H9 (cell line): ENCODE measurements at regions not wholly inside any gene's neighbourhood (a gene's known extent, or its start where the extent isn't known, plus 50 kb on each side); places are given as distances from the start of the nearest gene placed in this dataset.

Experiments used
- DNase-seq: peaks from one replicate; pipeline ENCODE4 v3.0.0-alpha.2; 2017
- H2AFZ ChIP-seq: one replicate; pipeline ENCODE4 v1.6.1; 2013; ENCODE audit warnings: mild to moderate bottlenecking, low read length, control low read depth, moderate library complexity
- H2AK5ac ChIP-seq: 2 replicates; pipeline ENCODE4 v1.6.1; 2013; ENCODE audit warnings: low read length, control low read depth, mixed read lengths; ENCODE audit not compliant: insufficient read length
- H2BK120ac ChIP-seq: one replicate; pipeline ENCODE4 v1.6.1; 2013; ENCODE audit warnings: low read depth, mild to moderate bottlenecking, low read length, control low read depth, inconsistent platforms; ENCODE audit not compliant: poor library complexity, severe bottlenecking
- H2BK12ac ChIP-seq: 2 replicates; pipeline ENCODE4 v1.6.1; 2013; ENCODE audit warnings: low read length, control low read depth, mixed read lengths, low read depth; ENCODE audit not compliant: insufficient read length
- H2BK15ac ChIP-seq: 2 replicates; pipeline ENCODE4 v1.6.1; 2013; ENCODE audit warnings: low read depth, low read length, control low read depth
- H2BK20ac ChIP-seq: one replicate; pipeline ENCODE4 v1.6.1; 2013; ENCODE audit warnings: low read depth, mild to moderate bottlenecking, low read length, control low read depth, inconsistent platforms; ENCODE audit not compliant: poor library complexity, severe bottlenecking
- H2BK5ac ChIP-seq: 2 replicates; pipeline ENCODE4 v1.6.1; 2013; ENCODE audit warnings: low read length, control low read depth, mixed read lengths; ENCODE audit not compliant: insufficient read length
- H3K14ac ChIP-seq: 2 replicates; pipeline ENCODE4 v1.6.1; 2013; ENCODE audit warnings: low read length, control low read depth; ENCODE audit not compliant: insufficient read depth
- H3K18ac ChIP-seq: 2 replicates; pipeline ENCODE4 v1.6.1; 2013; ENCODE audit warnings: low read depth, mild to moderate bottlenecking, mixed read lengths, low read length, control low read depth; ENCODE audit not compliant: insufficient read length
- H3K23ac ChIP-seq: 2 replicates; pipeline ENCODE4 v1.6.1; 2013; ENCODE audit warnings: low read length, control low read depth, mixed read lengths, low read depth; ENCODE audit not compliant: insufficient read length
- H3K23me2 ChIP-seq: 2 replicates; pipeline ENCODE4 v1.6.1; 2013; ENCODE audit warnings: low read depth, mild to moderate bottlenecking, mixed read lengths, low read length, control low read depth; ENCODE audit not compliant: insufficient read length, poor library complexity, severe bottlenecking
- H3K27ac ChIP-seq: 2 replicates; pipeline ENCODE4 v1.5.1; 2013; ENCODE audit warnings: low read length, control low read depth, mixed read lengths, low read depth; ENCODE audit not compliant: insufficient read length
- H3K27me3 ChIP-seq: 2 replicates; pipeline ENCODE4 v1.6.1; 2013; ENCODE audit warnings: low read length, control low read depth, inconsistent platforms; ENCODE audit not compliant: insufficient read depth
- H3K4ac ChIP-seq: 2 replicates; pipeline ENCODE4 v1.6.1; 2013; ENCODE audit warnings: low read depth, mild to moderate bottlenecking, control low read depth, inconsistent platforms, low read length, moderate library complexity
- H3K4me1 ChIP-seq: 2 replicates; pipeline ENCODE4 v1.6.1; 2013; ENCODE audit warnings: low read length, control low read depth, inconsistent platforms; ENCODE audit not compliant: insufficient read depth
- H3K4me2 ChIP-seq: 2 replicates; pipeline ENCODE4 v1.6.1; 2013; ENCODE audit warnings: low read length, control low read depth, mixed read lengths; ENCODE audit not compliant: insufficient read length, insufficient read depth
- H3K56ac ChIP-seq: 2 replicates; pipeline ENCODE4 v1.6.1; 2013; ENCODE audit warnings: low read depth, mild to moderate bottlenecking, mixed read lengths, low read length, control low read depth; ENCODE audit not compliant: insufficient read length
- H3K79me1 ChIP-seq: 2 replicates; pipeline ENCODE4 v1.6.1; 2013; ENCODE audit warnings: low read depth, mild to moderate bottlenecking, moderate library complexity, low read length, control low read depth, inconsistent platforms; ENCODE audit not compliant: insufficient read depth, poor library complexity, severe bottlenecking
- H3K79me2 ChIP-seq: 2 replicates; pipeline ENCODE4 v1.6.1; 2013; ENCODE audit warnings: low read length, control low read depth, inconsistent platforms; ENCODE audit not compliant: insufficient read depth
- H3K9ac ChIP-seq: 2 replicates; pipeline ENCODE4 v1.6.1; 2013; ENCODE audit warnings: low read length, control low read depth, mixed read lengths; ENCODE audit not compliant: insufficient read length; ENCODE audit errors: extremely low read depth
- H3K9me3 ChIP-seq: one replicate; pipeline ENCODE4 v1.6.1; 2013; ENCODE audit warnings: low read depth, low read length, inconsistent platforms; ENCODE audit not compliant: control insufficient read depth
- H3T11ph ChIP-seq: one replicate; pipeline ENCODE4 v1.6.1; 2013; ENCODE audit warnings: mild to moderate bottlenecking, low read length, control low read depth, inconsistent platforms
- H4K20me1 ChIP-seq: one replicate; pipeline ENCODE4 v1.6.1; 2013; ENCODE audit not compliant: control insufficient read depth, insufficient read length, insufficient read depth
- H4K5ac ChIP-seq: 2 replicates; pipeline ENCODE4 v1.6.1; 2013; ENCODE audit warnings: low read depth, mild to moderate bottlenecking, mixed read lengths, low read length, control low read depth; ENCODE audit not compliant: insufficient read length
- H4K8ac ChIP-seq: replicated peaks from 2 replicates; pipeline ENCODE4 v1.6.1; 2013; ENCODE audit warnings: low read length, control low read depth, mixed read lengths, low read depth; ENCODE audit not compliant: insufficient read length
- H4K91ac ChIP-seq: 2 replicates; pipeline ENCODE4 v1.6.1; 2013; ENCODE audit warnings: low read depth, mild to moderate bottlenecking, moderate library complexity, mixed read lengths, low read length, control low read depth; ENCODE audit not compliant: insufficient read length
- H3K27ac Mint-ChIP-seq, 3 experiments: 2 replicates in 2 of 3; 3 replicates in 1 of 3; pipeline ENCODE4 v1.8.0; 2020 to 2021; ENCODE audit warnings: mixed read lengths in 3 of 3, mild to moderate bottlenecking in 1 of 3, moderate library complexity in 1 of 3
- H3K27me3 Mint-ChIP-seq: 2 replicates; pipeline ENCODE4 v1.8.0; 2021; ENCODE audit warnings: low read depth, mild to moderate bottlenecking, moderate library complexity, mixed read lengths
- H3K36me3 Mint-ChIP-seq, 3 experiments: 2 replicates in 2 of 3; 3 replicates in 1 of 3; pipeline ENCODE4 v1.8.0; 2020 to 2021; ENCODE audit warnings: low read depth in 3 of 3, mixed read lengths in 3 of 3; ENCODE audit not compliant: insufficient read depth in 1 of 3
- H3K4me1 Mint-ChIP-seq, 2 experiments: 2 replicates each; pipeline ENCODE4 v1.8.0; 2020; ENCODE audit warnings: mixed read lengths in 2 of 2
- H3K4me3 Mint-ChIP-seq, 2 experiments: 2 replicates in 1 of 2; 3 replicates in 1 of 2; pipeline ENCODE4 v1.8.0; 2020 to 2021; ENCODE audit warnings: mild to moderate bottlenecking in 2 of 2, mixed read lengths in 2 of 2, moderate library complexity in 1 of 2
- H3K9me3 Mint-ChIP-seq, 2 experiments: 2 replicates in 1 of 2; 3 replicates in 1 of 2; pipeline ENCODE4 v1.8.0; 2020; ENCODE audit warnings: mild to moderate bottlenecking in 2 of 2, mixed read lengths in 2 of 2, moderate library complexity in 1 of 2
- WGBS: extraction: QIAGEN DNeasy Blood & Tissue Kit; methylation state at CpG from one replicate; pipeline ENCODE4 v1.1.7; 2013; ENCODE audit warnings: missing lambda C conversion rate, low lambda C conversion rate, mixed read lengths; ENCODE audit not compliant: insufficient read length; ENCODE audit errors: extremely low coverage; 5-methylcytosine and 5-hydroxymethylcytosine counted together
- TF ChIP-seq, protein P1 (sequence below): fragments of 200-600 bp; sonication (generic); conservative IDR thresholded peaks from 3 replicates; pipeline ENCODE4 v1.8.0; 2021; ENCODE audit warnings: antibody characterized with exemption, mild to moderate bottlenecking

DNA sequence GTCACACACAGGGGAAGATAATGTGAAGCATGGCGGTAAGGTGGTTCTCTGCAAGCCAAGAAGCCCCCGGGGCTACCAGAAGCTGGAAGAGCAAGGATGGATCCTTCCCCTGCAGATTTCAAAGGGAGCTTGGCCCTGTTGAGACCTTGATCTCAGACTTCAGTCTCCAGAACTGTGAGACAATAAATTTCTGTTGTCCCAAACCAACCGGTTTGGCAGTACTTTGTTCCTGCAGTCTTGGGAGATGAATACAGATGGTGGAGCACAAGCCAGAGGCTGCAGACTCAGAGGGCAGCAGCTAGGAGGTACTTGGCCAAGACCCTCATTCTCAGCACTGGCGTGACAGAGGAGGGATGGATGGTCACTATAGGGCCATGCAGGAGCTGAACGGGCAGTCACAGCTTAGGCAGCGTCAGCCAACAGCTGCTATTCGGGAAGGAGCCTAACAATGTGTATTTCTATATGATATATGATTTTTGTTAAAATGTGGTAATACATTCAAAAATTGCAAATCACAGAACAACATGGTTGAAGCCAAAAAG lies 387.3 kb downstream of the TNS3 start:
- H2AK5ac ChIP-seq: no peak overlapping the region
- H3K4me1 Mint-ChIP-seq: peaks cover 4 to 5% of the 10 kb centered on the region in 2 experiments
- H2BK20ac ChIP-seq: no peak overlapping the region
- no peaks in the 10 kb centered on the region for H3K36me3 Mint-ChIP-seq
- no peak overlapping the region for H4K91ac ChIP-seq
- H3K9me3 Mint-ChIP-seq: no peaks in the 10 kb centered on the region
- no peak overlapping the region; a peak in 1 of 7 replicates for H3K27ac Mint-ChIP-seq
- H3K79me2 ChIP-seq: no peaks in the 10 kb centered on the region
- H2BK120ac ChIP-seq: no peak overlapping the region
- H2BK12ac ChIP-seq: no peak overlapping the region
- H3K27me3 ChIP-seq: no peaks in the 10 kb centered on the region
- H3K23ac ChIP-seq: no peak overlapping the region
- H3K9me3 ChIP-seq: no peaks in the 10 kb centered on the region
- no CpG with 5 or more reads among the region's 7 CpGs for WGBS
- no peaks in the 10 kb centered on the region for H3K23me2 ChIP-seq
- no peak for DNase-seq
- no peaks in the 10 kb centered on the region for H3K79me1 ChIP-seq
- H2AFZ ChIP-seq: no peak overlapping the region
- H4K8ac ChIP-seq: no peak overlapping the region
- no peaks in the 10 kb centered on the region for H3K4me1 ChIP-seq
- no peak overlapping the region for H3K4me2 ChIP-seq
- H3K14ac ChIP-seq: no peak overlapping the region
- no peak overlapping the region for H3K56ac ChIP-seq
- H3K4ac ChIP-seq: no peak overlapping the region
- no peaks in the 10 kb centered on the region for H4K20me1 ChIP-seq
- no peak overlapping the region for H2BK15ac ChIP-seq
- no peak overlapping the region for H3K18ac ChIP-seq
- no peak overlapping the region for H3K4me3 Mint-ChIP-seq
- no peak overlapping the region for H3K9ac ChIP-seq
- H2BK5ac ChIP-seq: no peak overlapping the region
- TF ChIP-seq, protein P1, sequence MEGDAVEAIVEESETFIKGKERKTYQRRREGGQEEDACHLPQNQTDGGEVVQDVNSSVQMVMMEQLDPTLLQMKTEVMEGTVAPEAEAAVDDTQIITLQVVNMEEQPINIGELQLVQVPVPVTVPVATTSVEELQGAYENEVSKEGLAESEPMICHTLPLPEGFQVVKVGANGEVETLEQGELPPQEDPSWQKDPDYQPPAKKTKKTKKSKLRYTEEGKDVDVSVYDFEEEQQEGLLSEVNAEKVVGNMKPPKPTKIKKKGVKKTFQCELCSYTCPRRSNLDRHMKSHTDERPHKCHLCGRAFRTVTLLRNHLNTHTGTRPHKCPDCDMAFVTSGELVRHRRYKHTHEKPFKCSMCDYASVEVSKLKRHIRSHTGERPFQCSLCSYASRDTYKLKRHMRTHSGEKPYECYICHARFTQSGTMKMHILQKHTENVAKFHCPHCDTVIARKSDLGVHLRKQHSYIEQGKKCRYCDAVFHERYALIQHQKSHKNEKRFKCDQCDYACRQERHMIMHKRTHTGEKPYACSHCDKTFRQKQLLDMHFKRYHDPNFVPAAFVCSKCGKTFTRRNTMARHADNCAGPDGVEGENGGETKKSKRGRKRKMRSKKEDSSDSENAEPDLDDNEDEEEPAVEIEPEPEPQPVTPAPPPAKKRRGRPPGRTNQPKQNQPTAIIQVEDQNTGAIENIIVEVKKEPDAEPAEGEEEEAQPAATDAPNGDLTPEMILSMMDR: no peak
- H4K5ac ChIP-seq: no peak overlapping the region
- no peak overlapping the region for H3K27ac ChIP-seq
- H3T11ph ChIP-seq: no peak overlapping the region
- H3K27me3 Mint-ChIP-seq: peaks cover 13% of the 10 kb centered on the region
